Renal cortical epithelial cell (primary cell): ENCODE measurements at regions not wholly inside any gene's neighbourhood (a gene's known extent, or its start where the extent isn't known, plus 50 kb on each side); places are given as distances from the start of the nearest gene placed in this dataset.

Experiments
- DNase-seq: peaks from one replicate; pipeline ENCODE4 v3.0.0-alpha.2; 2011; ENCODE audit warnings: low read depth

DNA sequence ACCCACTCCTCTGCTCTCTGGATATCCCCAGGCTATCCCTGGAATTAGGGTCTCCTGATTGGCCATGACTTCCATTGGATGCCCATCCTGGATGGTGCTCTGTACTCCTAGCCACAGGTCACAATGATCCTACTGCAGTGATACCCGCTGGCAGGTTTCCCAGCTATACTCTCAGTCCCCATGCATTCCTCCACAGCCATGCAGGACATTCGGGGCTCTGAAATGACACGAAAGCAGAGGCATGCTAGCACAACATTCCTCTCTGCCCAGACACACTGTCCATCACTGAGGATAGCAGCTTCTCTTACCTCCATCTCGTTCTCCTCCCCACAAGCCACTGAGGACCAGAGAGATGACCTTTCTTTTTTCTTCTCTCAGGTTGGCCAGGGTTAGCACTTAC is 51.7 kb upstream of the SPATS2L start:
- no peak for DNase-seq

DNA sequence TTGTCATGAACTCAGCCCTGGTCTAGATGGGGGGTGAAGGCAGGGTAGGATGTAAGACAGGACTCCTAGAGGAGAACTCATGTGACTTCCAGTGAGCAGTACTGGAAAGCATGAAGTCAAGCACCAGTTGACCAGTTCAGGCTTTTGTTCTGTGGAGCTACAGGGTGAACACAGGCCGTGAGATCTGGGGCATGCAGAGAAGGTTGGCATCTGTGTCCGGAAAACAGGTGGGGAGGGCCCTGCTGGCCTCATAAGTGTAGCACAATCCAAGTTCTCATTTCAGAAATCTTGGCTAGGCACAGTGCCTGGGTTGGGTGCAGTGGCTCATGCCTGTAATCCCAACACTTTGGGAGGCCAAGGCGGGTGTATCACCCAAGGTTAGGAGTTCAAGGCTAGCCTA is 50.9 kb upstream of the SPATS2L start:
- DNase-seq, result no peak
